OCI-LY1 (cell line): ENCODE measurements at regions not wholly inside any gene's neighbourhood (a gene's known extent, or its start where the extent isn't known, plus 50 kb on each side); places are given as distances from the start of the nearest gene placed in this dataset.

Source experiments
- CTCF ChIP-seq: fragments of 200-600 bp; sonication (generic), shearing (Covaris generic); IDR thresholded peaks from 2 replicates; pipeline ENCODE4 v1.5.1; 2017; ENCODE audit warnings: mild to moderate bottlenecking, antibody characterized with exemption, low read length, moderate library complexity, mixed read lengths
- EZH2 ChIP-seq: fragments of 200-600 bp; sonication (generic), shearing (Covaris generic); IDR thresholded peaks from 2 replicates; pipeline ENCODE4 v1.8.0; 2017; ENCODE audit warnings: borderline replicate concordance, mixed run types, mild to moderate bottlenecking, antibody characterized with exemption, low read length, moderate library complexity, mixed read lengths

- TF ChIP-seq CTCF (no peak), EZH2 (no peak)
Measured at GRCh38 chr6:50925548-50925947, 106.9 kb downstream of the TFAP2B start.
